ENCODE measurements at regions not wholly inside any gene's neighbourhood (a gene's known extent, or its start where the extent isn't known, plus 50 kb on each side); places are given as distances from the start of the nearest gene placed in this dataset.
"Not testable (repeated sequence)": the region's sequence is repeated elsewhere in the genome, so short reads cannot be mapped to it uniquely, and the experiment has no call there.

DNA sequence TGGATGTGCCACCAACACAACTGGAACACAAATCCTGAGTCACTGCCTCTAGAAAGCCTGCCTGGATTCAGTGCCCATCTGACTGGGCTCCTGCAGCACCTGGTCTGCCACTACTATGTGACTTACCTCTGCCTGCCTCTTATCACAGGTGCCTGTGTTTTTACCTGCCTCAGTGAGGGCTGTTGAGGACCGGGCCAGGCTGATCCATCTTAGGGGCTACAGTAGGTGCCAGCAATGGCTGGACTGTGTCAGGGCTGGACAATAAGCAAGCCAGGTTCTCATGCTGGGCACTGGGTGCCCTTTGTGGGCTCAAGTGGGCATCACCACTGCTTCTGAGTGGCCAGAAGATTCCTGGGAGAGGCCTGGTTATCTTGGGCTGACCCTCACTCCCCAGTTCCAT, 948.6 kb upstream of the TPTE start:
- H3K27ac Mint-ChIP-seq (ENCODE audit: unreplicated experiment) = not testable (repeated sequence)

DNA sequence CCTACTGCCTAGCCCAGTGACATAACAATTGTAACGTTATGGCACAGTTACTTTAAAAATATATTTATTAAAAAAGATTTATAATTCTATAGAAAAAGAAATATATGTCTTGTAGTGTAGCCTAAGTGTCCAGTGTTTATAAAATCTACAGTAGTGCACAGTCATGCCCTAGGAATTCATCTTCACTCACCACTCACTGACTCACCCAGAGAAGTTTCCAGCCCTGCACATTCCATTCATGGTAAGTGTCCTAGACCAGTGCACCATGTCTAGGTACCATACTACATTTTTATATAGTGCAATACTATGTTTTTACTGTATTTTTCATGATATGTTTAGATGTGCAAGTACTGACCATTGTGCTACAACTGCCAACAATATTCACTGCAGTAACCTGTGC, 947.9 kb upstream of the TPTE start:
- H3K36me3 Mint-ChIP-seq (ENCODE audit: unreplicated experiment); H3K4me3 Mint-ChIP-seq (ENCODE audit: unreplicated experiment); H3K4me1 Mint-ChIP-seq (ENCODE audit: unreplicated experiment); H3K27me3 Mint-ChIP-seq (ENCODE audit: unreplicated experiment); H3K9me3 Mint-ChIP-seq (ENCODE audit: unreplicated experiment); DNase-seq (ENCODE audit: extremely low spot score, unreplicated experiment); H3K27ac Mint-ChIP-seq (ENCODE audit: unreplicated experiment): not testable (repeated sequence)

More for the DNA sequence above, 948.6 kb upstream of the TPTE start:
- DNase-seq (ENCODE audit: extremely low spot score, unreplicated experiment); H3K4me1 Mint-ChIP-seq (ENCODE audit: unreplicated experiment); H3K27me3 Mint-ChIP-seq (ENCODE audit: unreplicated experiment); H3K4me3 Mint-ChIP-seq (ENCODE audit: unreplicated experiment); H3K36me3 Mint-ChIP-seq (ENCODE audit: unreplicated experiment); H3K9me3 Mint-ChIP-seq (ENCODE audit: unreplicated experiment): not testable (repeated sequence)

DNA sequence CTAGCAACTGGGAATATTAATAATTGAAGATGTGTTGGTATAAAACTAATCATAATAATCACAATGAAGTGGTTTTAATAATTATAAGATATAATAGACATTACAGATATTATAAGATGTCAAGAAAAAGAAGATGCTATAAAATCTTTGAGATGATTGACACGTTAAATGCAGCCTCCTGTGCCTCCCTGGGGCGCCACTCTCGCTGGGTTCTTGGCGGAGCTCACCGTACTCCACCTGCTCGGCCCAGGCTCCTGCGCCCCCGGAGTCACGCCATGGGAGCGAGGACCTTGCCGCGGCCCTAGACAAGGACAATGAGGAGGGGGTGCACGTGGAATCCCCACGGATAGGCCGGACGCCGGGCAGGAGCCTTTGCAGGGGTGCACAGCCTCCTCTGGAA, 942.1 kb upstream of the TPTE start:
- H3K4me1 Mint-ChIP-seq (ENCODE audit: unreplicated experiment); H3K27ac Mint-ChIP-seq (ENCODE audit: unreplicated experiment); H3K27me3 Mint-ChIP-seq (ENCODE audit: unreplicated experiment); H3K9me3 Mint-ChIP-seq (ENCODE audit: unreplicated experiment); H3K4me3 Mint-ChIP-seq (ENCODE audit: unreplicated experiment); H3K36me3 Mint-ChIP-seq (ENCODE audit: unreplicated experiment); DNase-seq (ENCODE audit: extremely low spot score, unreplicated experiment): not testable (repeated sequence)

DNA sequence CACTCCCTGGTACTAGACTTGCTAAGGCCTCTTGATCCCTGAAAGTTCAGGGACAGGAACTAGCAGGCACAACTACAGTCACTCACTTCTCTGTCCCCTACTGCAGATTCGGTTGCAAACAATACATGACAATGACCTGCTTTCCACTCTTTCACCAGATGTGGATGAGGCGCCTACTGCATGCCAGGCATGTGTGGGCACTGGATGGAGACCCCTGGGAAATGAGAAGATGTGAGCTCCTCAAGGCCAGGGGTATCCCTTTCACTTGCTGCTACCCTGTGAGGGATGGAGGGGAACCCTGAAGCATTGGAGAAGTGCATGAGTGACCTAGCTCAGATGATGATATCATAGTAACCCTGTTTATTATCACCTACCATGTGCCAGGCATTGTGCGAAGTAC, 933.4 kb upstream of the TPTE start:
- H3K27ac Mint-ChIP-seq (ENCODE audit: unreplicated experiment); H3K27me3 Mint-ChIP-seq (ENCODE audit: unreplicated experiment); H3K9me3 Mint-ChIP-seq (ENCODE audit: unreplicated experiment); H3K4me1 Mint-ChIP-seq (ENCODE audit: unreplicated experiment); H3K4me3 Mint-ChIP-seq (ENCODE audit: unreplicated experiment); DNase-seq (ENCODE audit: extremely low spot score, unreplicated experiment); H3K36me3 Mint-ChIP-seq (ENCODE audit: unreplicated experiment): not testable (repeated sequence)

DNA sequence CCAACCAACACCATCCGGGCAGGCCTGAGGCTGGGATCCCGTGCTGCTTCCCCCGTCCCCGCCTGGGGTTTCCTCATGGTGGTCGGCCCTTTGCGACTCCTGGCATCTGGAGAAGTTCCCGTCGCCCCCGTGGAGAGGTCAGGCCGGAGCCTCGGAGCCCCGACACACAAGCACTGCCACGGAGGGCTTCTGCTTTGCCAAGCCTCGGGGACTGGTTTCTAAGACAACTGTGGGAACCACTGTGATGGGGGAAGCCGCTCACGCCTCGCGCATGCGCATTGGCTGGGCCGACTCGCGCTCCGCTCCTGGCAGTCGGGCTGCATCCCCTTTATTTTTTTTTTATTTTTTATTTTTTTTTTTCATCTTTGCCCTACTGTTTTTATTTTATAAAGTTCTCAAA, 928.8 kb upstream of the TPTE start:
- not testable (repeated sequence) for H3K27ac Mint-ChIP-seq (ENCODE audit: unreplicated experiment); H3K36me3 Mint-ChIP-seq (ENCODE audit: unreplicated experiment); H3K27me3 Mint-ChIP-seq (ENCODE audit: unreplicated experiment); DNase-seq (ENCODE audit: extremely low spot score, unreplicated experiment); H3K4me1 Mint-ChIP-seq (ENCODE audit: unreplicated experiment); H3K9me3 Mint-ChIP-seq (ENCODE audit: unreplicated experiment); H3K4me3 Mint-ChIP-seq (ENCODE audit: unreplicated experiment)

DNA sequence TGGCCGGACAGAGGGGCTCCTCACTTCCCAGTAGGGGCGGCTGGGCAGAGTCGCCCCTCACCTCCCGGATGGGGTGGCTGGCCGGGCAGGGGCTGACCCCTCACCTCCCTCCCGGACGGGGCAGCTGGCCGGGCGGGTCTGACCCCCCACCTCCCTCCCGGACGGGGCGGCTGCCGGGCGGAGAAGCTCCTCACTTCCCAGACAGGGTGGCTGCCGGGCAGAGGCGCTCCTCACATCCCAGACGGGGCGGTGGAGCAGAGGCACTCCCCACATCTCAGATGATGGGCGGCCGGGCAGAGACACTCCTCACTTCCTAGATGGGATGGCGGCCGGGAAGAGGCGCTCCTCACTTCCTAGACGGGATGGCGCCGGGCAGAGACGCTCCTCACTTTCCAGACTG, 927.7 kb upstream of the TPTE start:
- not testable (repeated sequence) for H3K27me3 Mint-ChIP-seq (ENCODE audit: unreplicated experiment); H3K4me1 Mint-ChIP-seq (ENCODE audit: unreplicated experiment); H3K36me3 Mint-ChIP-seq (ENCODE audit: unreplicated experiment); H3K9me3 Mint-ChIP-seq (ENCODE audit: unreplicated experiment); H3K4me3 Mint-ChIP-seq (ENCODE audit: unreplicated experiment); DNase-seq (ENCODE audit: extremely low spot score, unreplicated experiment); H3K27ac Mint-ChIP-seq (ENCODE audit: unreplicated experiment)

DNA sequence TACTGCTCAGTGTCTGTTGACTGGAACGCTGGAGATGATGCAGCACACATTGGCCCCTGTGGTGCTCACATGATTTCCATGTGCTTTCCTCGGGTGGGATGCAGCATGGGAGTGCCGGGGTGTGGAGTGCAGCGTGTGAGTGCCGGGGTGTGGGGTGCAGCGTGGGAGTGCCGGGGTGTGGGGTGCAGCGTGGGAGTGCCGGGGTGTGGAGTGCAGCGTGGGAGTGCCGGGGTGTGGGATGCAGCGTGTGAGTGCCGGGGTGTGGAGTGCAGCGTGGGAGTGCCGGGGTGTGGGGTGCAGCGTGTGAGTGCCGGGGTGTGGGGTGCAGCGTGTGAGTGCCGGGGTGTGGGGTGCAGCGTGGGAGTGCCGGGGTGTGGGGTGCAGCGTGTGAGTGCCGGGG, 907.4 kb upstream of the TPTE start:
- not testable (repeated sequence) for H3K9me3 Mint-ChIP-seq (ENCODE audit: unreplicated experiment); H3K4me1 Mint-ChIP-seq (ENCODE audit: unreplicated experiment); H3K36me3 Mint-ChIP-seq (ENCODE audit: unreplicated experiment); H3K27me3 Mint-ChIP-seq (ENCODE audit: unreplicated experiment); H3K4me3 Mint-ChIP-seq (ENCODE audit: unreplicated experiment); DNase-seq (ENCODE audit: extremely low spot score, unreplicated experiment); H3K27ac Mint-ChIP-seq (ENCODE audit: unreplicated experiment)

DNA sequence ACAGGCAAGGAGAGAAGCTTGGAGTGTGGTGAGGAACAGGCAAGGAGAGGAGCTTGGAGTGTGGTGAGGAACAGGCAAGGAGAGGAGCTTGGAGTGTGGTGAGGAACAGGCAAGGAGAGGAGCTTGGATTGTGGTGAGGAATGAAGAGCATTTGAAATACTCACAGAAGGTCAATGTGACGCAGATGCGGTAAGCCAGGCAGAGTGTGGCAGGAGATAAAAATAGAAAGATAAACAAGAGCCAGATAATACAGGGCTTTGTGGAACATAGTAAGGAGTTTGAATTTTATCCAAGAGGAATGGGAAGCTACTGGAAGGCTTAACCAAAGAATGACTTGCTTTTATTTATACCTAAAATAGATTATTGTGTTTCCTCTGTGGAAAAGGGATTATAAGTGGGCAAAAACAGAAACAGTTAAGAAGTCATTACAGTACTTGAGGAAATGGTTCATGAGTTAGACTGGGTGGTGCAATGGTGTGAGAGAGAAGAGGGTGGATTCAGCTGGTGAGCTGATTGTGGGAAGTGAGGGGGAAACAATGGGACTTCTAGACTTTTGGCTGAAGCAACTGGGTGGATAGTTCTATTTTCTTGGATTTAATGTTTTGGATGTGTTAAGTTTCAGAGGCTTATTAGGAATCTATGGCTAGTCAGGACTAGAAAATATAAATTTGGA, 900.1 kb upstream of the TPTE start:
- not testable (repeated sequence) for DNase-seq (ENCODE audit: extremely low spot score, unreplicated experiment); H3K9me3 Mint-ChIP-seq (ENCODE audit: unreplicated experiment); H3K4me1 Mint-ChIP-seq (ENCODE audit: unreplicated experiment); H3K27me3 Mint-ChIP-seq (ENCODE audit: unreplicated experiment); H3K4me3 Mint-ChIP-seq (ENCODE audit: unreplicated experiment); H3K36me3 Mint-ChIP-seq (ENCODE audit: unreplicated experiment); H3K27ac Mint-ChIP-seq (ENCODE audit: unreplicated experiment)

DNA sequence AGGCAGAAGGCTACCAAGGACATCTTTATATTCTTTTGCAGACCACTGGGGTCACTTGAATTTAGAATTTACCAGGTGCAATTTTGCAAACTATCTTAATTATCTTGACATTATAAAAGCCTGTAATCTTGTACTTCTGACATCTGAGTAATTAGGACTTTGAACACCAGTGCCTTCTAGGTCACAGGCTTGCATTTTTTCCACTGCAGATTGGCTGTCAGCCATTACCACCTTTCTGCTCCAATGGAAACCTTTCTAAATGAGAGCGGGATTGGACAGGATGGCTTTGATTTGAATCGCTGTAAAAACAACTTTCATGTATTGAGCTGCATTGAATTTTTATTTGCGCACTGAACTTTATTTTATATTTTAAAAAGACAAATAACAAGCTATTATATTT, 893.3 kb upstream of the TPTE start:
- H3K27me3 Mint-ChIP-seq (ENCODE audit: unreplicated experiment); H3K9me3 Mint-ChIP-seq (ENCODE audit: unreplicated experiment); H3K36me3 Mint-ChIP-seq (ENCODE audit: unreplicated experiment): not testable (repeated sequence)

DNA sequence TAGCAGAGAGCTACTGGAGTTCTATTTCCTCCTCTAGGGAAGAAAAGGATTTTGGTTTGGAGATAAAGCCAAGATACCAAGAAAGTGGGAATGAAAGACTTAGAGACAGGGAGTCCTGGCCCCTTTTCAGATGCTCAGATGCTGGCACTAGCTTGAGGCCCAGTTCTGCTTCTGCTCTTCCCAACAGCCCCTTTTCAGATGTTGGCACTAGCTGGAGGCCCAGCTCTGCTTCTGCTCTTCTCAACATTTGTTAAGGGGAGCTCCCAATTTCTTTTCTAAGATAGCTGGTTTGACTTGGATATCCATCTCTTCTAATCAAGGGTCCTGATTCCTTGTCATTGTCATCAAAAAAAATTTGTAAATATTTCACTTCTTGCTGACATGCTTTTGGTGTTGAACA, 874.0 kb upstream of the TPTE start:
- H3K4me1 Mint-ChIP-seq (ENCODE audit: unreplicated experiment); DNase-seq (ENCODE audit: extremely low spot score, unreplicated experiment); H3K27ac Mint-ChIP-seq (ENCODE audit: unreplicated experiment); H3K4me3 Mint-ChIP-seq (ENCODE audit: unreplicated experiment); H3K27me3 Mint-ChIP-seq (ENCODE audit: unreplicated experiment); H3K36me3 Mint-ChIP-seq (ENCODE audit: unreplicated experiment): not testable (repeated sequence)
- H3K9me3 Mint-ChIP-seq (ENCODE audit: unreplicated experiment) = peaks cover 23% of the 10 kb centered on the region

More for the DNA sequence above, 893.3 kb upstream of the TPTE start:
- not testable (repeated sequence) for H3K27ac Mint-ChIP-seq (ENCODE audit: unreplicated experiment); DNase-seq (ENCODE audit: extremely low spot score, unreplicated experiment); H3K4me3 Mint-ChIP-seq (ENCODE audit: unreplicated experiment); H3K4me1 Mint-ChIP-seq (ENCODE audit: unreplicated experiment)

DNA sequence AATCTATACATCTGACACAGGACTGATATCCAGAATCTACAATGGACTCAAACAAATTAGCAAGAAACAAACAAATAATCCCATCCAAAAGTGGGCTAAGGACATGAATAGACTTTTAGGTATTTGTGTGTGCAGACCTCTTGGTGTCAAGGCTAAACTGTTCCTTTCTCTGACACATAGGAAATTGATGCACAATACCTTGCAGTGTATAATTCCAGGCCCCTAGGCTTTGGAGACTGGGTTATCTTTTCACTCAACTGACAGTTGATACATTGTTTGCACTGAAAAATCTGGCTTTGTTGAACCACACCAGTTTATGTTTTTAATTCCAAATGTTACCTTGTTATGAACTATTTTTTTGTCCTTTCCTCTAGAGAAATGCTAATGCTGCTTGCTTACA, 873.1 kb upstream of the TPTE start:
- H3K4me1 Mint-ChIP-seq (ENCODE audit: unreplicated experiment); H3K27me3 Mint-ChIP-seq (ENCODE audit: unreplicated experiment); H3K36me3 Mint-ChIP-seq (ENCODE audit: unreplicated experiment); H3K4me3 Mint-ChIP-seq (ENCODE audit: unreplicated experiment); H3K27ac Mint-ChIP-seq (ENCODE audit: unreplicated experiment); DNase-seq (ENCODE audit: extremely low spot score, unreplicated experiment): not testable (repeated sequence)
- H3K9me3 Mint-ChIP-seq (ENCODE audit: unreplicated experiment) = peaks cover 23% of the 10 kb centered on the region

DNA sequence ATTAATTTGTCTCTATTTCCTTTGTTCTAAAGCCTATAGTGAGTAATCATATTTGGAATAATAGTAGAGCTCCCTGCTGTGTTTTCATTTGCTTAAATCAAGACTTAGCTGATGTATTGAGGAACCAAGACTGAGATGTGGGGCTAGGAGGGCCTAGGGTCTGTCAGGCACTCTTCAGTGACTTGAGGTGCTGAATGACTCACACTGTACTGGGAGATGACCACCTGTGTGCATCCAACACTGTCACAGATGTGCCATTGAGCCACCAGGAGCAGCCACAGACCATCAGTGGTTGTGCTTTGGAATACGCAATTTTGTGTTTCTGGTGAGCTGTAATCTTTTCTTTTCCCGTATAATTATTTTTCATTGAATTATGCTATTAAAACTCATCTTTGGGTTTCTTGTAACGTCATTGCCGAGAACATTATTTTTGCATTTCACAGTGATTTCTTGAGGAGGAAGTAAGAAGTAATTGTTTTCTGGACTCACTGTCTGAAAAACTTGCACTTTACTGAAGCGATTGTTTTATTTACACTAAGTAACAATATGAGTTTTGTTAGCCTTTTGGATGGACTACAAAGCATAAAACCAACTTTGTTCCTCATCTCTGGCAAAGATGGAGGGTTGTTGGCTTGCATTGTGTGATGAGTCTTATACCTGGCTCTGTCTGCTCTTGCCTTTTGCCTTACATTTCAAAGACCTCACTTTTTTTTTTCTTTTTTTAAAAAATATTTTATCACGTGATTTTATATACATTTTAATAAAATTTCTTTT, 872.2 kb upstream of the TPTE start:
- peaks cover 23% of the 10 kb centered on the region for H3K9me3 Mint-ChIP-seq (ENCODE audit: unreplicated experiment)
- H3K27me3 Mint-ChIP-seq (ENCODE audit: unreplicated experiment); H3K36me3 Mint-ChIP-seq (ENCODE audit: unreplicated experiment); H3K27ac Mint-ChIP-seq (ENCODE audit: unreplicated experiment); H3K4me3 Mint-ChIP-seq (ENCODE audit: unreplicated experiment); H3K4me1 Mint-ChIP-seq (ENCODE audit: unreplicated experiment); DNase-seq (ENCODE audit: extremely low spot score, unreplicated experiment): not testable (repeated sequence)
